OCI-LY3 (cell line): ENCODE measurements at regions not wholly inside any gene's neighbourhood (a gene's known extent, or its start where the extent isn't known, plus 50 kb on each side); places are given as distances from the start of the nearest gene placed in this dataset.
"Not testable (repeated sequence)": the region's sequence is repeated elsewhere in the genome, so short reads cannot be mapped to it uniquely, and the experiment has no call there.

Experiments
- CTCF ChIP-seq: fragments of 200-600, 300-600 bp; sonication (generic); IDR thresholded peaks from 2 replicates; pipeline ENCODE4 v1.5.1; 2014; ENCODE audit warnings: antibody characterized with exemption, low read length, low read depth
- EZH2phosphoT487 ChIP-seq: fragments of 200-600 bp; shearing (Covaris generic); IDR thresholded peaks from 2 replicates; pipeline ENCODE4 v1.6.1; 2018; ENCODE audit warnings: antibody characterized with exemption, mixed run types, low read depth

GRCh38 chr3:164003016-164003415, 1075.3 kb downstream of the SI start:
- TF ChIP-seq CTCF, EZH2phosphoT487: not testable (repeated sequence)
